Stomach (tissue), 4 donors: ENCODE measurements at regions not wholly inside any gene's neighbourhood (a gene's known extent, or its start where the extent isn't known, plus 50 kb on each side); places are given as distances from the start of the nearest gene placed in this dataset.

Experiments used
- EP300 ChIP-seq: sonication (generic); formaldehyde crosslinking; IDR thresholded peaks from one replicate; pipeline ENCODE4 v1.6.1; 2017; ENCODE audit warnings: antibody characterized with exemption
- POLR2A ChIP-seq, 4 donors: fragments of 450-650 bp; IDR thresholded peaks; one replicate each; pipeline ENCODE4 v1.6.1; 2016; ENCODE audit warnings: antibody characterized with exemption in 4 of 4, control low read depth in 2 of 4, mild to moderate bottlenecking in 1 of 4, moderate library complexity in 1 of 4
- POLR2AphosphoS5 ChIP-seq, 3 donors: sonication (generic); formaldehyde crosslinking; IDR thresholded peaks; one replicate each; pipeline ENCODE4 v1.6.1; 2016; ENCODE audit warnings: antibody characterized with exemption in 3 of 3
- TF ChIP-seq, protein P1 (sequence below), 7 experiments: fragments of 450-650 bp in 4 of 7; fragments of 200-600 bp in 3 of 7; sonication (generic) in 3 of 7; IDR thresholded peaks; one replicate each; pipeline ENCODE4 v1.5.1; 2016 to 2019; ENCODE audit warnings: antibody characterized with exemption in 7 of 7, control low read depth in 2 of 7, mild to moderate bottlenecking in 1 of 7

GRCh38 chr4:181674315-181674875, 568.8 kb upstream of the TENM3 start:
- TF ChIP-seq POLR2A (IDR thresholded peaks at IDR 0.05) (no peak), EP300 (no peak), POLR2AphosphoS5 (IDR thresholded peaks at IDR 0.05) (no peak)
- TF ChIP-seq, protein P1, sequence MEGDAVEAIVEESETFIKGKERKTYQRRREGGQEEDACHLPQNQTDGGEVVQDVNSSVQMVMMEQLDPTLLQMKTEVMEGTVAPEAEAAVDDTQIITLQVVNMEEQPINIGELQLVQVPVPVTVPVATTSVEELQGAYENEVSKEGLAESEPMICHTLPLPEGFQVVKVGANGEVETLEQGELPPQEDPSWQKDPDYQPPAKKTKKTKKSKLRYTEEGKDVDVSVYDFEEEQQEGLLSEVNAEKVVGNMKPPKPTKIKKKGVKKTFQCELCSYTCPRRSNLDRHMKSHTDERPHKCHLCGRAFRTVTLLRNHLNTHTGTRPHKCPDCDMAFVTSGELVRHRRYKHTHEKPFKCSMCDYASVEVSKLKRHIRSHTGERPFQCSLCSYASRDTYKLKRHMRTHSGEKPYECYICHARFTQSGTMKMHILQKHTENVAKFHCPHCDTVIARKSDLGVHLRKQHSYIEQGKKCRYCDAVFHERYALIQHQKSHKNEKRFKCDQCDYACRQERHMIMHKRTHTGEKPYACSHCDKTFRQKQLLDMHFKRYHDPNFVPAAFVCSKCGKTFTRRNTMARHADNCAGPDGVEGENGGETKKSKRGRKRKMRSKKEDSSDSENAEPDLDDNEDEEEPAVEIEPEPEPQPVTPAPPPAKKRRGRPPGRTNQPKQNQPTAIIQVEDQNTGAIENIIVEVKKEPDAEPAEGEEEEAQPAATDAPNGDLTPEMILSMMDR (IDR thresholded peaks at IDR 0.05): no peak
